ENCODE measurements at regions not wholly inside any gene's neighbourhood (a gene's known extent, or its start where the extent isn't known, plus 50 kb on each side); places are given as distances from the start of the nearest gene placed in this dataset.

GRCh38 chr9:13436591-13436990 lies 157.1 kb upstream of the MPDZ start:
- TF ChIP-seq POLR2A (IDR thresholded peaks at IDR 0.05; ENCODE audit: low read depth, low read length) (no peak), TAF1 (IDR thresholded peaks at IDR 0.05; ENCODE audit: borderline replicate concordance, low read depth, low read length) (no peak)

Measured in GM12892 (cell line).